H1 (cell line): ENCODE measurements at regions not wholly inside any gene's neighbourhood (a gene's known extent, or its start where the extent isn't known, plus 50 kb on each side); places are given as distances from the start of the nearest gene placed in this dataset.

Source experiments
- CTCF ChIA-PET: fragments of 300-600 bp; sonication (Branson Sonifier 250); formaldehyde crosslinking; loops from one replicate; lab custom pipeline; 2021; ENCODE audit not compliant: partially characterized antibody; lab: Charles Lee
- POLR2A ChIA-PET: fragments of 300-600 bp; sonication (Branson Sonifier 250); formaldehyde crosslinking; loops from one replicate; lab custom pipeline; 2021; ENCODE audit warnings: inconsistent platforms; ENCODE audit not compliant: partially characterized antibody; lab: Charles Lee
- DNase-seq, 2 experiments: peaks; one replicate each; pipeline versions ENCODE4 v3.0.0 to v3.0.0-alpha.2; 2010 to 2022; ENCODE audit warnings: low spot score in 2 of 2, low read depth in 1 of 2, mixed read lengths in 1 of 2
- FAIRE-seq: peaks from 2 replicates; lab custom pipeline; 2011; peaks lifted over from hg19 to GRCh38; lab: Jason Lieb, UNC
- H2AFZ ChIP-seq: 2 replicates; pipeline ENCODE4 v1.8.1; 2012; ENCODE audit warnings: low read length, inconsistent platforms
- H2AK5ac ChIP-seq: 2 replicates; pipeline ENCODE4 v1.6.1; 2013; ENCODE audit warnings: low read depth, low read length
- H2BK120ac ChIP-seq: replicated peaks from 2 replicates; pipeline ENCODE3; 2013; ENCODE audit warnings: low read depth, low read length, inconsistent platforms
- H2BK12ac ChIP-seq: 2 replicates; pipeline ENCODE4 v1.6.1; 2013; ENCODE audit warnings: low read depth, low read length
- H2BK15ac ChIP-seq: 2 replicates; pipeline ENCODE4 v1.6.1; 2013; ENCODE audit warnings: low read length
- H2BK20ac ChIP-seq: 2 replicates; pipeline ENCODE4 v1.6.1; 2013; ENCODE audit warnings: low read length
- H2BK5ac ChIP-seq: 2 replicates; pipeline ENCODE4 v1.6.1; 2013; ENCODE audit warnings: low read depth, low read length
- H3K14ac ChIP-seq: 2 replicates; pipeline ENCODE4 v1.6.1; 2013; ENCODE audit warnings: inconsistent platforms; ENCODE audit not compliant: insufficient read length
- H3K18ac ChIP-seq: 2 replicates; pipeline ENCODE4 v1.6.1; 2013; ENCODE audit warnings: low read length; ENCODE audit errors: extremely low read depth
- H3K23ac ChIP-seq: 2 replicates; pipeline ENCODE4 v1.6.1; 2013; ENCODE audit warnings: inconsistent platforms; ENCODE audit not compliant: insufficient read length
- H3K23me2 ChIP-seq: 2 replicates; pipeline ENCODE4 v1.6.1; 2013; ENCODE audit warnings: low read depth, low read length
- H3K27ac ChIP-seq: 2 replicates; pipeline ENCODE4 v1.6.1; 2011; ENCODE audit warnings: low read depth, low read length, inconsistent platforms
- H3K27me3 ChIP-seq, 4 experiments: replicated peaks in 1 of 4; 1 replicate in 1 of 4; 2 replicates in 3 of 4; pipeline versions ENCODE4 v1.6.1 to v1.8.1; 2011 to 2013; ENCODE audit warnings: low read length in 3 of 4, mild to moderate bottlenecking in 3 of 4, inconsistent platforms in 2 of 4, mixed read lengths in 2 of 4, moderate library complexity in 1 of 4; ENCODE audit not compliant: control insufficient read depth in 3 of 4, insufficient read depth in 3 of 4; ENCODE audit errors: extremely low read depth in 1 of 4
- H3K36me3 ChIP-seq, 4 experiments: 2 replicates each; pipeline versions ENCODE4 v1.6.1 to v1.8.1; 2011 to 2013; ENCODE audit warnings: mild to moderate bottlenecking in 4 of 4, low read length in 3 of 4, moderate library complexity in 2 of 4, control low read depth in 1 of 4, inconsistent platforms in 1 of 4; ENCODE audit not compliant: insufficient read depth in 4 of 4, control insufficient read depth in 2 of 4
- H3K4ac ChIP-seq: replicated peaks from 2 replicates; pipeline ENCODE3; 2013; ENCODE audit warnings: low read length, low read depth, mixed read lengths, inconsistent platforms; ENCODE audit not compliant: insufficient read length
- H3K4me1 ChIP-seq, 4 experiments: replicated peaks in 1 of 4; 1 replicate in 1 of 4; 2 replicates in 3 of 4; pipeline versions ENCODE4 v1.6.1 to v1.8.1; 2011 to 2013; ENCODE audit warnings: low read length in 3 of 4, inconsistent platforms in 2 of 4, mixed read lengths in 1 of 4; ENCODE audit not compliant: insufficient read depth in 4 of 4, control insufficient read depth in 3 of 4
- H3K4me2 ChIP-seq, 2 experiments: 2 replicates each; pipeline versions ENCODE4 v1.6.1 to v1.8.1; 2011 to 2013; ENCODE audit warnings: low read depth in 2 of 2, low read length in 2 of 2, control low read depth in 1 of 2, inconsistent platforms in 1 of 2, mild to moderate bottlenecking in 1 of 2; ENCODE audit not compliant: insufficient read depth in 1 of 2
- H3K4me3 ChIP-seq, 4 experiments: fragments of 200-600, 300-600 bp in 1 of 4; sonication (generic), shearing (Covaris generic), sonication (Bioruptor Twin) in 1 of 4; 2 replicates each; pipeline versions ENCODE4 v1.5.1 to v1.8.1; 2011 to 2016; ENCODE audit warnings: low read length in 4 of 4, low read depth in 3 of 4, control low read depth in 2 of 4, inconsistent platforms in 2 of 4, mild to moderate bottlenecking in 2 of 4, mixed read lengths in 1 of 4, moderate library complexity in 1 of 4; ENCODE audit not compliant: insufficient read depth in 2 of 4; ENCODE audit errors: extremely low read depth in 1 of 4
- H3K56ac ChIP-seq: replicated peaks from 2 replicates; pipeline ENCODE3; 2013; ENCODE audit warnings: low read depth, mild to moderate bottlenecking, mixed read lengths, low read length, inconsistent platforms; ENCODE audit not compliant: insufficient read length
- H3K79me1 ChIP-seq: 2 replicates; pipeline ENCODE4 v1.6.1; 2013; ENCODE audit warnings: low read depth, low read length, control low read depth
- H3K79me2 ChIP-seq, 2 experiments: 2 replicates each; pipeline versions ENCODE4 v1.6.1 to v1.8.1; 2012 to 2013; ENCODE audit warnings: low read length in 2 of 2, mild to moderate bottlenecking in 2 of 2, inconsistent platforms in 1 of 2; ENCODE audit not compliant: insufficient read depth in 2 of 2, control insufficient read depth in 1 of 2
- H3K9ac ChIP-seq, 4 experiments: replicated peaks in 1 of 4; 1 replicate in 1 of 4; 2 replicates in 3 of 4; pipeline versions ENCODE4 v1.6.1 to v1.8.1; 2011 to 2013; ENCODE audit warnings: low read depth in 3 of 4, low read length in 3 of 4, control low read depth in 2 of 4, mild to moderate bottlenecking in 2 of 4, moderate library complexity in 2 of 4, inconsistent platforms in 1 of 4; ENCODE audit errors: extremely low read depth in 1 of 4
- H3K9me3 ChIP-seq, 2 experiments: 2 replicates each; pipeline versions ENCODE4 v1.6.1 to v1.8.1; 2012 to 2013; ENCODE audit warnings: mild to moderate bottlenecking in 2 of 2, moderate library complexity in 2 of 2, control low read depth in 1 of 2, inconsistent platforms in 1 of 2, low read depth in 1 of 2, low read length in 1 of 2, mixed read lengths in 1 of 2; ENCODE audit not compliant: insufficient read depth in 2 of 2
- H4K20me1 ChIP-seq, 2 experiments: replicated peaks in 1 of 2; 2 replicates each; pipeline versions ENCODE3 to v1.8.1; 2011 to 2013; ENCODE audit warnings: inconsistent platforms in 2 of 2, low read length in 2 of 2, mild to moderate bottlenecking in 1 of 2; ENCODE audit not compliant: insufficient read depth in 2 of 2, control insufficient read depth in 1 of 2
- H4K5ac ChIP-seq: 2 replicates; pipeline ENCODE4 v1.6.1; 2013; ENCODE audit warnings: low read length, low read depth, mixed read lengths, inconsistent platforms; ENCODE audit not compliant: insufficient read length
- H4K8ac ChIP-seq: 2 replicates; pipeline ENCODE4 v1.8.0; 2013; ENCODE audit warnings: mild to moderate bottlenecking, moderate library complexity, low read length, inconsistent platforms; ENCODE audit not compliant: insufficient read depth; ENCODE audit errors: extremely low read depth
- H4K91ac ChIP-seq: replicated peaks from 2 replicates; pipeline ENCODE3; 2013; ENCODE audit warnings: low read length, mixed read lengths, inconsistent platforms; ENCODE audit not compliant: insufficient read length
- ASH2L ChIP-seq: fragments of 200-600, 300-600 bp; sonication (generic); IDR thresholded peaks from one replicate; pipeline ENCODE4 v1.7.1; 2017; ENCODE audit warnings: low read length
- BACH1 ChIP-seq: IDR thresholded peaks from 2 replicates; pipeline ENCODE4 v1.6.1; 2012; ENCODE audit warnings: low read length, improper control_type of control experiment
- CHD2 ChIP-seq: IDR thresholded peaks from 2 replicates; pipeline ENCODE4 v1.6.1; 2012; ENCODE audit warnings: low read length, improper control_type of control experiment
- CREB1 ChIP-seq: IDR thresholded peaks from 2 replicates; pipeline ENCODE4 v1.6.1; 2012; ENCODE audit warnings: inconsistent platforms
- KDM5A ChIP-seq: fragments of 200-600 bp; IDR thresholded peaks from 2 replicates; pipeline ENCODE4 v1.7.1; 2012; ENCODE audit warnings: mild to moderate bottlenecking, low read length, inconsistent platforms, mixed read lengths
- MAFK ChIP-seq: IDR thresholded peaks from 2 replicates; pipeline ENCODE4 v1.6.1; 2012; ENCODE audit warnings: low read depth, mild to moderate bottlenecking, improper control_type of control experiment, low read length
- RAD21 ChIP-seq, 2 experiments: IDR thresholded peaks in 1 of 2; conservative IDR thresholded peaks in 1 of 2; 2 replicates each; pipeline ENCODE4 v1.6.1; 2011; ENCODE audit warnings: low read depth in 2 of 2, low read length in 2 of 2, improper control_type of control experiment in 1 of 2, inconsistent platforms in 1 of 2, mild to moderate bottlenecking in 1 of 2, moderate library complexity in 1 of 2
- RBBP5 ChIP-seq: IDR thresholded peaks from 2 replicates; pipeline ENCODE4 v1.7.1; 2012; ENCODE audit warnings: low read depth, mild to moderate bottlenecking, inconsistent platforms, low read length, moderate library complexity, borderline replicate concordance
- SAP30 ChIP-seq: fragments of 300-600 bp; sonication (generic); IDR thresholded peaks from 2 replicates; pipeline ENCODE4 v1.7.1; 2012; ENCODE audit warnings: low read length, moderate library complexity, mild to moderate bottlenecking, inconsistent platforms; ENCODE audit not compliant: insufficient read depth, insufficient replicate concordance
- SIRT6 ChIP-seq: IDR thresholded peaks from one replicate; pipeline ENCODE4 v1.7.1; 2012; ENCODE audit warnings: low read length, inconsistent platforms
- TEAD4 ChIP-seq: IDR thresholded peaks from 2 replicates; pipeline ENCODE4 v1.6.1; 2012; ENCODE audit warnings: low read depth, low read length, inconsistent platforms, mixed read lengths
- WGBS, 2 experiments: shearing (Covaris generic) in 1 of 2; methylation state at CpG; one replicate each; pipeline versions ENCODE4 v1.1.6 to v1.1.7; 2013 to 2015; ENCODE audit warnings: low lambda C conversion rate in 2 of 2, mixed read lengths in 2 of 2, inconsistent platforms in 1 of 2, low coverage in 1 of 2, missing lambda C conversion rate in 1 of 2; ENCODE audit not compliant: insufficient replicate concordance in 2 of 2, insufficient coverage in 1 of 2, insufficient read length in 1 of 2; ENCODE audit errors: extremely low coverage in 1 of 2, missing lambda C conversion rate in 1 of 2; 5-methylcytosine and 5-hydroxymethylcytosine counted together
- TF ChIP-seq, protein P1 (sequence below): IDR thresholded peaks from 2 replicates; pipeline ENCODE4 v1.6.1; 2011; ENCODE audit warnings: low read length, improper control_type of control experiment

DNA sequence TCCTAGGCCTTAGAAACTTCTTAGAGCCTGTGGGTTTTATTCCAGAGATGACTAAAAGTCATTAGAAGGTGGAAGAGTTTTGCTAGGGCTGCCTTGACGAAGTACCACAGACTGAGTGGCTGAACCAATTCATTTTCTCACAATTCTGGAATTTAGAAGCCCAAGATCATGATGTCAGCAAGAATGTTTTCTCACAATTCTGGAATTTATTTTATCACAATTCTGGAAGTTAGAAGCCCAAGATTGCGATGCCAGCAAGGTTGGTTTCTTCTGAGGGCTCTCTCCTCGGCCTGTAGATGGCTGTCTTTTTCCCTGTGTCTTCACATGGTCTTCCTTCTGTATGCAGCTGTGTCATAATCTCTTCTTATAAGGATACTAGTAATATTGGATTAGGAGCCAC, 672.9 kb upstream of the MARCKS start:
- H4K8ac ChIP-seq: no peak overlapping the region
- H3K14ac ChIP-seq: no peak overlapping the region
- no peak overlapping the region for H3K18ac ChIP-seq
- ChIA-PET POLR2A (no interaction called here), CTCF (no interaction called here)
- no peak for DNase-seq
- H2AK5ac ChIP-seq: no peak overlapping the region
- H2BK15ac ChIP-seq: no peak overlapping the region
- H3K36me3 ChIP-seq: no peaks in the 10 kb centered on the region
- 100% methylated on average over 3 of the region's 3 CpGs; no CpG with 5 or more reads in 1 of the 2 experiments for WGBS, 2 experiments
- H3K23ac ChIP-seq: no peak overlapping the region
- H3K56ac ChIP-seq: no peak overlapping the region
- no peaks in the 10 kb centered on the region; the same call in 1 of the 2 replicates for H3K23me2 ChIP-seq
- FAIRE-seq: no peak
- H4K20me1 ChIP-seq: no peaks in the 10 kb centered on the region
- H3K4me1 ChIP-seq: no peaks in the 10 kb centered on the region
- no peaks in the 10 kb centered on the region for H3K79me1 ChIP-seq
- H2AFZ ChIP-seq: no peak overlapping the region
- no peak overlapping the region for H2BK120ac ChIP-seq
- no peaks in the 10 kb centered on the region for H3K9me3 ChIP-seq
- no peaks in the 10 kb centered on the region for H3K79me2 ChIP-seq
- no peak for TF ChIP-seq RBBP5
- TF ChIP-seq CREB1: no peak
- TF ChIP-seq SIRT6: no peak
- TF ChIP-seq MAFK: no peak
- TF ChIP-seq, protein P1, sequence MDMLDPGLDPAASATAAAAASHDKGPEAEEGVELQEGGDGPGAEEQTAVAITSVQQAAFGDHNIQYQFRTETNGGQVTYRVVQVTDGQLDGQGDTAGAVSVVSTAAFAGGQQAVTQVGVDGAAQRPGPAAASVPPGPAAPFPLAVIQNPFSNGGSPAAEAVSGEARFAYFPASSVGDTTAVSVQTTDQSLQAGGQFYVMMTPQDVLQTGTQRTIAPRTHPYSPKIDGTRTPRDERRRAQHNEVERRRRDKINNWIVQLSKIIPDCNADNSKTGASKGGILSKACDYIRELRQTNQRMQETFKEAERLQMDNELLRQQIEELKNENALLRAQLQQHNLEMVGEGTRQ: no peak
- no peak for TF ChIP-seq TEAD4
- TF ChIP-seq SAP30: no peak
- TF ChIP-seq KDM5A: no peak
- no peak for TF ChIP-seq CHD2
- TF ChIP-seq ASH2L: no peak
- no peak for TF ChIP-seq RAD21 (IDR thresholded peaks at IDR 0.05 in 1 of 2, conservative IDR thresholded peaks at IDR 0.05 in 1 of 2; ENCODE audit: low read depth in 2 of 2, low read length in 2 of 2)
- no peak for TF ChIP-seq BACH1
- H3K27me3 ChIP-seq: no peaks in the 10 kb centered on the region
- no peak overlapping the region for H3K27ac ChIP-seq
- no peak overlapping the region for H2BK5ac ChIP-seq
- H4K5ac ChIP-seq: no peak overlapping the region
- no peak overlapping the region for H3K4me3 ChIP-seq
- no peak overlapping the region for H2BK20ac ChIP-seq
- no peak overlapping the region for H3K9ac ChIP-seq
- H4K91ac ChIP-seq: no peak overlapping the region
- H2BK12ac ChIP-seq: no peak overlapping the region
- no peak overlapping the region for H3K4ac ChIP-seq
- no peak overlapping the region for H3K4me2 ChIP-seq
